GM12875 (cell line): ENCODE measurements at regions not wholly inside any gene's neighbourhood (a gene's known extent, or its start where the extent isn't known, plus 50 kb on each side); places are given as distances from the start of the nearest gene placed in this dataset.

Source experiments
- H3K4me3 ChIP-seq: one replicate; pipeline ENCODE4 v1.5.1; 2011; ENCODE audit warnings: low read depth, low read length, control low read depth
- CTCF ChIP-seq: IDR thresholded peaks from 2 replicates; pipeline ENCODE4 v1.5.1; 2011; ENCODE audit warnings: low read depth, mild to moderate bottlenecking, control low read depth, inconsistent platforms, low read length, moderate library complexity, borderline replicate concordance; ENCODE audit not compliant: insufficient read depth

- no peak for TF ChIP-seq CTCF
- no peak overlapping the region for H3K4me3 ChIP-seq
These were observed 130.1 kb downstream of the PTPRS start for GRCh38 chr19:5210556-5210955.

GRCh38 chr19:5207806-5208205 lies 132.8 kb downstream of the PTPRS start:
- TF ChIP-seq CTCF, result no peak
- H3K4me3 ChIP-seq, result no peak overlapping the region

- TF ChIP-seq CTCF, result no peak
- H3K4me3 ChIP-seq, result no peak overlapping the region
These were observed 133.9 kb downstream of the PTPRS start for GRCh38 chr19:5206751-5207075.

GRCh38 chr19:5205937-5206750 lies 134.5 kb downstream of the PTPRS start:
- H3K4me3 ChIP-seq, result no peak overlapping the region
- no peak for TF ChIP-seq CTCF

- TF ChIP-seq CTCF, result no peak
- H3K4me3 ChIP-seq, result no peak overlapping the region
These were observed 135.2 kb downstream of the PTPRS start for GRCh38 chr19:5205381-5205780.

- TF ChIP-seq CTCF, result no peak
- no peak overlapping the region for H3K4me3 ChIP-seq
These were observed 136.4 kb downstream of the PTPRS start for GRCh38 chr19:5204212-5204611.
